HepG2 (cell line): ENCODE measurements at regions not wholly inside any gene's neighbourhood (a gene's known extent, or its start where the extent isn't known, plus 50 kb on each side); places are given as distances from the start of the nearest gene placed in this dataset.

ENCODE experiments used
- AHDC1 ChIP-seq: sonication (generic); formaldehyde crosslinking; IDR thresholded peaks from 2 replicates; pipeline ENCODE4 v1.5.1; 2020; ENCODE audit warnings: mild to moderate bottlenecking, missing genetic modification reagents, borderline replicate concordance
- GPN1 ChIP-seq: sonication (generic); formaldehyde crosslinking; IDR thresholded peaks from 2 replicates; pipeline ENCODE4 v1.5.1; 2020; ENCODE audit warnings: missing genetic modification reagents, borderline replicate concordance
- JUN ChIP-seq: sonication (generic); formaldehyde crosslinking; IDR thresholded peaks from 2 replicates; pipeline ENCODE4 v1.4.0; 2020; ENCODE audit warnings: mild to moderate bottlenecking, missing genetic modification reagents
- POGZ ChIP-seq: sonication (generic); formaldehyde crosslinking; IDR thresholded peaks from 2 replicates; pipeline ENCODE4 v1.4.0; 2020; ENCODE audit warnings: mild to moderate bottlenecking, missing genetic modification reagents
- USF2 ChIP-seq, 2 experiments: sonication (generic) in 1 of 2; formaldehyde crosslinking in 1 of 2; IDR thresholded peaks; 2 replicates each; pipeline versions ENCODE4 v1.5.1 to v1.6.1; 2011 to 2020; ENCODE audit warnings: borderline replicate concordance in 1 of 2, low read depth in 1 of 2, low read length in 1 of 2, mild to moderate bottlenecking in 1 of 2, missing genetic modification reagents in 1 of 2, moderate library complexity in 1 of 2
- ZNF382 ChIP-seq: sonication (generic); formaldehyde crosslinking; IDR thresholded peaks from 2 replicates; pipeline ENCODE4 v1.5.0; 2020; ENCODE audit warnings: missing genetic modification reagents, mild to moderate bottlenecking, borderline replicate concordance
- ZNF451 ChIP-seq: sonication (generic); formaldehyde crosslinking; IDR thresholded peaks from 2 replicates; pipeline ENCODE4 v1.5.0; 2020; ENCODE audit warnings: mild to moderate bottlenecking, missing genetic modification reagents
- ZNF782 ChIP-seq: sonication (generic); formaldehyde crosslinking; IDR thresholded peaks from 2 replicates; pipeline ENCODE4 v1.4.0; 2020; ENCODE audit warnings: missing genetic modification reagents, mild to moderate bottlenecking, borderline replicate concordance
- TF ChIP-seq, protein P1 (sequence below): sonication (generic); formaldehyde crosslinking; IDR thresholded peaks from 2 replicates; pipeline ENCODE4 v1.5.0; 2020; ENCODE audit warnings: mild to moderate bottlenecking, missing genetic modification reagents, moderate library complexity
- TF ChIP-seq, protein P2 (sequence below): IDR thresholded peaks from 2 replicates; pipeline ENCODE4 v1.6.1; 2016

GRCh38 chr2:191749181-191749540 lies 71.2 kb downstream of the NABP1 start:
- TF ChIP-seq ZNF782 (no peak), POGZ (no peak), ZNF382 (CRISPR knock-in tag) (no peak), JUN (CRISPR knock-in tag) (no peak), AHDC1 (no peak), GPN1 (CRISPR knock-in tag) (no peak), USF2 (IDR thresholded peaks at IDR 0.05; ENCODE audit: low read depth, low read length) (no peak), USF2 (CRISPR knock-in tag; IDR thresholded peaks at IDR 0.05; ENCODE audit: borderline replicate concordance) (no peak), ZNF451 (no peak)
- TF ChIP-seq, protein P1, sequence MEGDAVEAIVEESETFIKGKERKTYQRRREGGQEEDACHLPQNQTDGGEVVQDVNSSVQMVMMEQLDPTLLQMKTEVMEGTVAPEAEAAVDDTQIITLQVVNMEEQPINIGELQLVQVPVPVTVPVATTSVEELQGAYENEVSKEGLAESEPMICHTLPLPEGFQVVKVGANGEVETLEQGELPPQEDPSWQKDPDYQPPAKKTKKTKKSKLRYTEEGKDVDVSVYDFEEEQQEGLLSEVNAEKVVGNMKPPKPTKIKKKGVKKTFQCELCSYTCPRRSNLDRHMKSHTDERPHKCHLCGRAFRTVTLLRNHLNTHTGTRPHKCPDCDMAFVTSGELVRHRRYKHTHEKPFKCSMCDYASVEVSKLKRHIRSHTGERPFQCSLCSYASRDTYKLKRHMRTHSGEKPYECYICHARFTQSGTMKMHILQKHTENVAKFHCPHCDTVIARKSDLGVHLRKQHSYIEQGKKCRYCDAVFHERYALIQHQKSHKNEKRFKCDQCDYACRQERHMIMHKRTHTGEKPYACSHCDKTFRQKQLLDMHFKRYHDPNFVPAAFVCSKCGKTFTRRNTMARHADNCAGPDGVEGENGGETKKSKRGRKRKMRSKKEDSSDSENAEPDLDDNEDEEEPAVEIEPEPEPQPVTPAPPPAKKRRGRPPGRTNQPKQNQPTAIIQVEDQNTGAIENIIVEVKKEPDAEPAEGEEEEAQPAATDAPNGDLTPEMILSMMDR (CRISPR knock-in tag) = no peak
- TF ChIP-seq, protein P2, sequence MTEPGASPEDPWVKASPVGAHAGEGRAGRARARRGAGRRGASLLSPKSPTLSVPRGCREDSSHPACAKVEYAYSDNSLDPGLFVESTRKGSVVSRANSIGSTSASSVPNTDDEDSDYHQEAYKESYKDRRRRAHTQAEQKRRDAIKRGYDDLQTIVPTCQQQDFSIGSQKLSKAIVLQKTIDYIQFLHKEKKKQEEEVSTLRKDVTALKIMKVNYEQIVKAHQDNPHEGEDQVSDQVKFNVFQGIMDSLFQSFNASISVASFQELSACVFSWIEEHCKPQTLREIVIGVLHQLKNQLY (CRISPR knock-in tag) = no peak
